RWPE2 (cell line): ENCODE measurements at regions not wholly inside any gene's neighbourhood (a gene's known extent, or its start where the extent isn't known, plus 50 kb on each side); places are given as distances from the start of the nearest gene placed in this dataset.

ENCODE experiments used
- ATAC-seq: fragments of 200-7000 bp; cut with Tn5 transposase; 3 replicates; pipeline ENCODE4 v1.9.1; 2021; ENCODE audit warnings: low read depth
- DNase-seq: peaks from one replicate; pipeline ENCODE4 v3.0.0-alpha.2; 2020; ENCODE audit warnings: low spot score
- H3K27ac ChIP-seq: fragments of 450-650 bp; 2 replicates; pipeline ENCODE4 v1.5.1; 2017; ENCODE audit warnings: mild to moderate bottlenecking; ENCODE audit not compliant: poor library complexity, severe bottlenecking
- H3K27me3 ChIP-seq: fragments of 250-450 bp; sonication (Bioruptor Pico); 2 replicates; pipeline ENCODE4 v1.5.1; 2021; ENCODE audit warnings: mild to moderate bottlenecking, moderate library complexity; ENCODE audit not compliant: insufficient read depth, poor library complexity, severe bottlenecking
- H3K36me3 ChIP-seq: fragments of 250-450 bp; sonication (Bioruptor Pico); 2 replicates; pipeline ENCODE4 v1.5.1; 2020; ENCODE audit warnings: low read depth, mild to moderate bottlenecking, moderate library complexity
- H3K4me1 ChIP-seq: fragments of 250-450 bp; sonication (Bioruptor Pico); 2 replicates; pipeline ENCODE4 v1.5.1; 2021; ENCODE audit warnings: mild to moderate bottlenecking, moderate library complexity; ENCODE audit not compliant: insufficient read depth, poor library complexity, severe bottlenecking
- H3K4me3 ChIP-seq: fragments of 250-450 bp; sonication (Bioruptor Pico); 2 replicates; pipeline ENCODE4 v1.5.1; 2021; ENCODE audit warnings: mild to moderate bottlenecking, moderate library complexity; ENCODE audit not compliant: severe bottlenecking
- H3K9me3 ChIP-seq: fragments of 250-450 bp; sonication (Bioruptor Pico); 2 replicates; pipeline ENCODE4 v1.5.1; 2021; ENCODE audit warnings: mild to moderate bottlenecking, moderate library complexity; ENCODE audit not compliant: severe bottlenecking
- CTCF ChIP-seq: fragments of 450-650 bp; IDR thresholded peaks from one replicate; pipeline ENCODE4 v1.5.1; 2017; ENCODE audit warnings: mild to moderate bottlenecking, moderate library complexity; ENCODE audit not compliant: poor library complexity, severe bottlenecking

- Histone ChIP-seq H3K4me3 (no peak overlapping the region), H3K4me1 (no peaks in the 10 kb centered on the region), H3K9me3 (no peaks in the 10 kb centered on the region), H3K27me3 (no peaks in the 10 kb centered on the region), H3K27ac (no peak overlapping the region), H3K36me3 (no peaks in the 10 kb centered on the region)
- no peak for TF ChIP-seq CTCF
- DNase-seq, result no peak
- no peak for ATAC-seq
Observed at GRCh38 chr11:80031014-80031600, 590.3 kb upstream of the TENM4 start.

GRCh38 chr11:80028998-80029397 is 588.2 kb upstream of the TENM4 start:
- peaks cover under 1% of the 10 kb centered on the region for H3K4me1 ChIP-seq
- TF ChIP-seq CTCF, result no peak

GRCh38 chr11:80024119-80024518 is 583.3 kb upstream of the TENM4 start:
- peak; percentile 36; the same call in 2 of the 3 replicates for ATAC-seq
- H3K4me3 ChIP-seq, result no peak overlapping the region
- H3K9me3 ChIP-seq, result no peaks in the 10 kb centered on the region
- DNase-seq, result no peak
- H3K4me1 ChIP-seq, result peaks cover 5% of the 10 kb centered on the region
- no peaks in the 10 kb centered on the region for H3K36me3 ChIP-seq
- TF ChIP-seq CTCF, result no peak
- no peaks in the 10 kb centered on the region for H3K27me3 ChIP-seq
- no peak overlapping the region for H3K27ac ChIP-seq

More at GRCh38 chr11:80028998-80029397, 588.2 kb upstream of the TENM4 start:
- Histone ChIP-seq H3K36me3 (no peaks in the 10 kb centered on the region), H3K9me3 (no peaks in the 10 kb centered on the region), H3K4me3 (no peak overlapping the region), H3K27ac (no peak overlapping the region), H3K27me3 (no peaks in the 10 kb centered on the region)
- DNase-seq (no peak), ATAC-seq (no peak)

GRCh38 chr11:80023386-80023785 is 582.6 kb upstream of the TENM4 start:
- peaks cover 5% of the 10 kb centered on the region for H3K4me1 ChIP-seq
- TF ChIP-seq CTCF, result no peak
- no peaks in the 10 kb centered on the region for H3K27me3 ChIP-seq
- no peaks in the 10 kb centered on the region for H3K36me3 ChIP-seq
- no peak overlapping the region for H3K4me3 ChIP-seq
- DNase-seq (no peak), ATAC-seq (peak; percentile 21; the same call in 1 of the 3 replicates)
- no peaks in the 10 kb centered on the region for H3K9me3 ChIP-seq
- H3K27ac ChIP-seq, result no peak overlapping the region

- Histone ChIP-seq H3K9me3 (no peaks in the 10 kb centered on the region), H3K4me3 (no peak overlapping the region), H3K27me3 (no peaks in the 10 kb centered on the region), H3K4me1 (no peaks in the 10 kb centered on the region), H3K27ac (no peak overlapping the region), H3K36me3 (no peaks in the 10 kb centered on the region)
- TF ChIP-seq CTCF, result no peak
- ATAC-seq (no peak), DNase-seq (no peak)
Observed at GRCh38 chr11:80010536-80010935, 569.7 kb upstream of the TENM4 start.
